Inflammatory macrophage treated with lipopolysaccharide for 4 hours (primary cell): ENCODE measurements at regions not wholly inside any gene's neighbourhood (a gene's known extent, or its start where the extent isn't known, plus 50 kb on each side); places are given as distances from the start of the nearest gene placed in this dataset.
"Not testable (repeated sequence)": the region's sequence is repeated elsewhere in the genome, so short reads cannot be mapped to it uniquely, and the experiment has no call there.

ENCODE experiments used
- DNase-seq: peaks from one replicate; pipeline ENCODE4 v3.0.0-alpha.2; 2020

DNA sequence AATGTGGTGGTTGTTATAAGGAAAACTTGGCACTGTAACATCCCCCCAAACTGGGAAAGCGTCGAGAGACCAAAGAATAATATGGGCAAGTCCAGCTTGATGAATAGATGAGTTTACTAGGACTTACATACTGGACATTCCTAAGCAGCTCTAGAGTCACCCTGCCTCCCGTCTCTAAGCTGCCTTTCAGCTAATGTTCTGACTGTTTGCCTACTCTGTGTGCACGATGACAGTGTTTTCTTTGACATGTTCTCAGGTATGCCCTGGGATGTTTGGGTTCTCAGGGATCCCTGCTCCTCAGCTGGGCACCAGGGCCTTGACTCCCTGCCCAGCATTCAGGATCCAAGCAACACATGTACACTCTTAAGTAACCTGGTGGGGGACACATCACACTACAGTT lies 87.5 kb downstream of the MRPL57 start:
- DNase-seq: not testable (repeated sequence)

- not testable (repeated sequence) for DNase-seq
These were observed 92.0 kb downstream of the MRPL57 start for GRCh38 chr13:21268485-21268884.

DNA sequence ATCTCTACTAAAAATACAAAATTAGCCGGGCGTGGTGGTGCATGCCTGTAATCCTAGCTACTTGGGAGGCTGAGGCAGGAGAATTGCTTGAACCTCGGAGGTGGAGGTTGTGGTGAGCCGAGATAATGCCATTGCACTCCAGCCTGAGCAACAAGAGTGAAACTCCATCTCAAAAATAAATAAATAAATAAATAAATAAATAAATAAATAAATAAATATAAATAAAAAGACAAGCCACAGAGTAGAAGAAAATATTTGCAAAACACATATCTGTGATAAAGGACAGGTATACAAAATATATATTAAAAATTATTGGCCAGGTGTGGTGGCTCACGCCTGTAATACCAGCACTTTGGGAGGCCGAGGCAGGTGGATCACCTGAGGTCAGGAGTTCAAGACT lies 96.0 kb downstream of the MRPL57 start:
- DNase-seq: not testable (repeated sequence)

- not testable (repeated sequence) for DNase-seq
These were observed 98.0 kb downstream of the MRPL57 start for GRCh38 chr13:21274457-21274856.

- DNase-seq: no peak
These were observed 105.6 kb downstream of the MRPL57 start for GRCh38 chr13:21282065-21282464.

GRCh38 chr13:21287331-21287907 lies 111.0 kb downstream of the MRPL57 start:
- no peak for DNase-seq

DNA sequence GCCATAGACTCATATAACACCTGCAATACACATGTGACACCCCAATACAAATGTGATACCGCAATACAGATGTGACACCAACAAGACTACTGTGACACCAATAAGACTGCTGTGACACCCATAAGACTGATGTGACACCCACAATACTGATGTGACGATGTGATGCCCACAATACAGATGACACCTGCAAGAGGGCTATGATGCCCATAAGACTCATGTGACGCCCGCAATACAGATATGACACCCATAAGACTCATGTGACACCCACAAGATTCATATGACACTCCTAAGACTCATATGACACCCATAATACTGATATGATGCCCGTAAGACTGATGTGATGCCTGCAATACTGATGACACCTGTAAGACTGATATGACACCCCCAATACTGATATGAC lies 113.0 kb downstream of the MRPL57 start:
- no peak for DNase-seq

- not testable (repeated sequence) for DNase-seq
These were observed 114.1 kb downstream of the MRPL57 start for GRCh38 chr13:21290442-21291002.

- no peak for DNase-seq
These were observed 115.4 kb downstream of the MRPL57 start for GRCh38 chr13:21291840-21292239.

- peak; percentile 44 for DNase-seq
These were observed 120.5 kb downstream of the MRPL57 start for GRCh38 chr13:21296991-21297390.

- DNase-seq: peak; percentile 37
These were observed 121.0 kb downstream of the MRPL57 start for GRCh38 chr13:21297447-21297846.

- DNase-seq: peak; percentile 92
These were observed 121.7 kb downstream of the MRPL57 start for GRCh38 chr13:21297914-21298831.

GRCh38 chr13:21304256-21304655 lies 127.8 kb downstream of the MRPL57 start:
- no peak for DNase-seq

GRCh38 chr13:21306300-21307073 lies 130.0 kb downstream of the MRPL57 start:
- DNase-seq: not testable (repeated sequence)

- not testable (repeated sequence) for DNase-seq
These were observed 130.7 kb downstream of the MRPL57 start for GRCh38 chr13:21307158-21307557.

GRCh38 chr13:21308906-21309305 lies 132.4 kb downstream of the MRPL57 start:
- DNase-seq: no peak

- DNase-seq: no peak
These were observed 133.2 kb downstream of the MRPL57 start for GRCh38 chr13:21309542-21310172.

DNA sequence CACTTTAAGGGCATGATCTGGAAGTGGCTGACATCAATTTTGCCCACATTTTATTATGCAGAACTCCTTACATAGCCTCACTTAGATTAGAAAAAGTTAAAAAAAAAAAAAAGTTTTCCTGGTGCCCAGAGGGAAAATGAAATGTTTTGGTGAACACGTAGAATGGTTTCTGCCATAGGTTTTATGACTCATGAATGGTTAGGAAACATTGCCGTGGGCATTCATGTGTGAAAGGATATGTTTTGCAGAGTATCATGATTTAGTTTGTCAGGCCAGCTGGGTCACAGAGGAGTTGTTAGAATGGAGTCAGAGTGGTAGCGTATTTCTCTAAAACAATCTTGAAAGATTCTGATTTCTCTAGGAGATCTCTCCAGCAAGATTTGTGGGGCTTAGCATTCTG lies 133.8 kb downstream of the MRPL57 start:
- DNase-seq: no peak

DNA sequence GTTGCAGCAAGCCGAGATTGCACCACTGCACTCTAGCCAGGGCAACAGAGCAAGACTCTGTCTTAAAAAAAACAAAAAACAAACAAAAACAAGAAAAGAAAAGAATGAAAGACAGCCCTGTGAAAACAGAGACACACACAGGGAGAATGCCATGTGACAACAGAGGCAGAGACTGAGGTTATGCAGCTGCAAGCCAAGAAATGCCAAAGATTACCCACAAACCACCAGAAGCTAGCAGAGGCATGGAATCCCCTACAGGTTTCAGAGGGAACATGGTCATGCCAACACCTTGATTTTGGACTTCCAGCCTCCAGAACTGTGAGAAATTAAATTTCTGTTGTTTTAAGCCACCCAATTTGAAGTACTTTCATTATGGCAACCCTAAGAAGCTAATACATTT lies 138.5 kb downstream of the MRPL57 start:
- not testable (repeated sequence) for DNase-seq

DNA sequence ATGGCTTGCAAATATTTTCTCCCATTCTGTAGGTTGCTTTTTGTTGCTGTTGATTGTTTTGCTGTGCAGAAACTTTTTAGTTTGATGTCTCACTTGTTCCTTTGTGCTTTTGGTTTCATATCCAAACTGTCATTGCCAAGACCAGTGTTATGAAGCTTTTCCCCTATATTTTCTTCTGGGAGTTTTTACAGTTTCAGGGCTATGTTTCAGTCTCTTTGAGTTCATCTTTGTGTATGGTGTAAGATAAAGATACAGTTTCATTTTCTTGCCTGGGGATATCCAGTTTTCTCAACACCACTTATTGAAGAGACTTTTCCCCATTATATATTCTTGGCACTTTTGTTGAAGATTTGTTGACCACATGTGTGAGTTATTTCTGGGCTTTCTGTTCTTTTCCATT lies 139.9 kb downstream of the MRPL57 start:
- DNase-seq: peak; percentile 70

GRCh38 chr13:21318891-21319532 lies 140.1 kb downstream of the ZDHHC20 start:
- no peak for DNase-seq
